GM12878 (cell line): ENCODE measurements at regions not wholly inside any gene's neighbourhood (a gene's known extent, or its start where the extent isn't known, plus 50 kb on each side); places are given as distances from the start of the nearest gene placed in this dataset.

Source experiments
- CEBPB ChIP-seq, 2 experiments: fragments of 150-350 bp in 1 of 2; IDR thresholded peaks; 2 replicates each; pipeline ENCODE4 v1.6.1; 2012 to 2014; ENCODE audit warnings: low read depth in 2 of 2, low read length in 2 of 2, borderline replicate concordance in 1 of 2, inconsistent platforms in 1 of 2
- EP300 ChIP-seq, 2 experiments: fragments of 150-350 bp in 1 of 2; IDR thresholded peaks; 2 replicates each; pipeline ENCODE4 v1.6.1; 2011 to 2012; ENCODE audit warnings: low read depth in 2 of 2, low read length in 2 of 2, borderline replicate concordance in 1 of 2, improper control_type of control experiment in 1 of 2, inconsistent platforms in 1 of 2; ENCODE audit not compliant: control insufficient read depth in 1 of 2
- FOS ChIP-seq: IDR thresholded peaks from 3 replicates; pipeline ENCODE4 v1.6.1; 2011; ENCODE audit warnings: borderline replicate concordance; ENCODE audit not compliant: insufficient read length; ENCODE audit errors: extremely low read depth
- RCOR1 ChIP-seq: conservative IDR thresholded peaks from 2 replicates; pipeline ENCODE4 v1.6.1; 2012; ENCODE audit warnings: low read depth, low read length, improper control_type of control experiment
- STAT3 ChIP-seq: IDR thresholded peaks from 2 replicates; pipeline ENCODE4 v1.6.1; 2011; ENCODE audit warnings: low read depth, low read length, improper control_type of control experiment
- ZNF207 ChIP-seq: fragments of 450-650 bp; IDR thresholded peaks from 2 replicates; pipeline ENCODE4 v1.6.1; 2014; ENCODE audit warnings: antibody characterized with exemption, mild to moderate bottlenecking, borderline replicate concordance
- ZNF274 ChIP-seq: IDR thresholded peaks from one replicate; pipeline ENCODE4 v1.8.0; 2011; ENCODE audit not compliant: insufficient read length, insufficient read depth
- ZZZ3 ChIP-seq: IDR thresholded peaks from 2 replicates; pipeline ENCODE4 v1.6.1; 2011; ENCODE audit warnings: low read depth; ENCODE audit not compliant: control insufficient read depth, insufficient read length
- TF ChIP-seq, protein P1 (sequence below), 3 experiments: IDR thresholded peaks in 2 of 3; conservative IDR thresholded peaks in 1 of 3; 2 replicates each; pipeline ENCODE4 v1.5.1; 2011; ENCODE audit warnings: low read depth in 3 of 3, low read length in 3 of 3, mild to moderate bottlenecking in 3 of 3, control low read depth in 2 of 3, moderate library complexity in 2 of 3, inconsistent platforms in 1 of 3, mixed read lengths in 1 of 3; ENCODE audit not compliant: control insufficient read depth in 2 of 3, insufficient read depth in 1 of 3; ENCODE audit errors: extremely low read depth in 1 of 3
- TF ChIP-seq, protein P2 (sequence below): fragments of 150-350 bp; IDR thresholded peaks from 2 replicates; pipeline ENCODE4 v1.6.1; 2016; ENCODE audit warnings: low read depth, low read length

DNA sequence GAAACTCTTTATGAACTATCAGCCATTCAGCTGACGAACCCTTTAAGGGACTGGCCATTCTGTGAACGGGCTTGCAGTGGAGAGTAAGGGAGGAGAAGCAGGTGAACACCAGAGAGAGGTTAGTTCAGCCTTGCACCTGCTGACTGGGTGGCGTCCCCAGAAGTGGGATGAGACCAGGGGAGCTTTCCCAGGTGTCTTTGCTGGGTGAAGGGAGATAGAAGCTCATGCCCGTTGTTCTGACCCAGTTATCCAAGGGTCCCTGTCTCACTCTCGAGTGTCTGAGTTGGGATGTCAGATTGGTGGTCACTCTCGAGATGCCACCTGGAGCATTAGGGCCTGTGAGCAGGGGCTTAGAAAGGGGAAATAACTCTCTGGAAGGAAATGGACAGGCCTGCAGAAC lies 68.7 kb downstream of the MSX2 start:
- TF ChIP-seq ZNF207 (no peak), STAT3 (no peak), RCOR1 (no peak), FOS (no peak), EP300 (IDR thresholded peaks at IDR 0.05; ENCODE audit: borderline replicate concordance in 1 of 2, control insufficient read depth in 1 of 2, low read depth in 2 of 2, low read length in 2 of 2) (no peak), CEBPB (IDR thresholded peaks at IDR 0.05; ENCODE audit: borderline replicate concordance in 1 of 2, low read depth in 2 of 2, low read length in 2 of 2) (no peak), ZNF274 (no peak), ZZZ3 (no peak)
- TF ChIP-seq, protein P1, sequence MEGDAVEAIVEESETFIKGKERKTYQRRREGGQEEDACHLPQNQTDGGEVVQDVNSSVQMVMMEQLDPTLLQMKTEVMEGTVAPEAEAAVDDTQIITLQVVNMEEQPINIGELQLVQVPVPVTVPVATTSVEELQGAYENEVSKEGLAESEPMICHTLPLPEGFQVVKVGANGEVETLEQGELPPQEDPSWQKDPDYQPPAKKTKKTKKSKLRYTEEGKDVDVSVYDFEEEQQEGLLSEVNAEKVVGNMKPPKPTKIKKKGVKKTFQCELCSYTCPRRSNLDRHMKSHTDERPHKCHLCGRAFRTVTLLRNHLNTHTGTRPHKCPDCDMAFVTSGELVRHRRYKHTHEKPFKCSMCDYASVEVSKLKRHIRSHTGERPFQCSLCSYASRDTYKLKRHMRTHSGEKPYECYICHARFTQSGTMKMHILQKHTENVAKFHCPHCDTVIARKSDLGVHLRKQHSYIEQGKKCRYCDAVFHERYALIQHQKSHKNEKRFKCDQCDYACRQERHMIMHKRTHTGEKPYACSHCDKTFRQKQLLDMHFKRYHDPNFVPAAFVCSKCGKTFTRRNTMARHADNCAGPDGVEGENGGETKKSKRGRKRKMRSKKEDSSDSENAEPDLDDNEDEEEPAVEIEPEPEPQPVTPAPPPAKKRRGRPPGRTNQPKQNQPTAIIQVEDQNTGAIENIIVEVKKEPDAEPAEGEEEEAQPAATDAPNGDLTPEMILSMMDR (IDR thresholded peaks at IDR 0.05 in 2 of 3, conservative IDR thresholded peaks at IDR 0.05 in 1 of 3; ENCODE audit: control insufficient read depth in 2 of 3, extremely low read depth in 1 of 3, insufficient read depth in 1 of 3, low read depth in 3 of 3, low read length in 3 of 3): no peak
- TF ChIP-seq, protein P2, sequence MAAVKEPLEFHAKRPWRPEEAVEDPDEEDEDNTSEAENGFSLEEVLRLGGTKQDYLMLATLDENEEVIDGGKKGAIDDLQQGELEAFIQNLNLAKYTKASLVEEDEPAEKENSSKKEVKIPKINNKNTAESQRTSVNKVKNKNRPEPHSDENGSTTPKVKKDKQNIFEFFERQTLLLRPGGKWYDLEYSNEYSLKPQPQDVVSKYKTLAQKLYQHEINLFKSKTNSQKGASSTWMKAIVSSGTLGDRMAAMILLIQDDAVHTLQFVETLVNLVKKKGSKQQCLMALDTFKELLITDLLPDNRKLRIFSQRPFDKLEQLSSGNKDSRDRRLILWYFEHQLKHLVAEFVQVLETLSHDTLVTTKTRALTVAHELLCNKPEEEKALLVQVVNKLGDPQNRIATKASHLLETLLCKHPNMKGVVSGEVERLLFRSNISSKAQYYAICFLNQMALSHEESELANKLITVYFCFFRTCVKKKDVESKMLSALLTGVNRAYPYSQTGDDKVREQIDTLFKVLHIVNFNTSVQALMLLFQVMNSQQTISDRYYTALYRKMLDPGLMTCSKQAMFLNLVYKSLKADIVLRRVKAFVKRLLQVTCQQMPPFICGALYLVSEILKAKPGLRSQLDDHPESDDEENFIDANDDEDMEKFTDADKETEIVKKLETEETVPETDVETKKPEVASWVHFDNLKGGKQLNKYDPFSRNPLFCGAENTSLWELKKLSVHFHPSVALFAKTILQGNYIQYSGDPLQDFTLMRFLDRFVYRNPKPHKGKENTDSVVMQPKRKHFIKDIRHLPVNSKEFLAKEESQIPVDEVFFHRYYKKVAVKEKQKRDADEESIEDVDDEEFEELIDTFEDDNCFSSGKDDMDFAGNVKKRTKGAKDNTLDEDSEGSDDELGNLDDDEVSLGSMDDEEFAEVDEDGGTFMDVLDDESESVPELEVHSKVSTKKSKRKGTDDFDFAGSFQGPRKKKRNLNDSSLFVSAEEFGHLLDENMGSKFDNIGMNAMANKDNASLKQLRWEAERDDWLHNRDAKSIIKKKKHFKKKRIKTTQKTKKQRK: no peak
